ENCODE measurements at regions not wholly inside any gene's neighbourhood (a gene's known extent, or its start where the extent isn't known, plus 50 kb on each side); places are given as distances from the start of the nearest gene placed in this dataset.
"Not testable (repeated sequence)": the region's sequence is repeated elsewhere in the genome, so short reads cannot be mapped to it uniquely, and the experiment has no call there.

- H3K27me3 ChIP-seq (ENCODE audit: control insufficient read depth, insufficient read depth, low read length); intact Hi-C loops (cut with DNase I); DNase-seq; H3K36me3 ChIP-seq (ENCODE audit: control insufficient read depth in 2 of 3, insufficient read depth in 3 of 3, low read length in 3 of 3); H3K9ac ChIP-seq (ENCODE audit: low read length in 3 of 3); H3K4me1 ChIP-seq (ENCODE audit: control insufficient read depth in 2 of 3, insufficient read depth in 2 of 3, low read depth in 1 of 3, low read length in 3 of 3); H3K4me3 ChIP-seq (ENCODE audit: low read length in 3 of 3); H3K27ac ChIP-seq (ENCODE audit: low read depth in 2 of 2, low read length in 2 of 2); FAIRE-seq; H3K9me3 ChIP-seq (ENCODE audit: control insufficient read depth in 2 of 3, insufficient read depth in 1 of 3, low read length in 3 of 3): not testable (repeated sequence)
These were observed 224.6 kb upstream of the TBL1Y start for GRCh38 chrY:6685783-6686389.

GRCh38 chrY:6701558-6702161 lies 208.8 kb upstream of the TBL1Y start:
- H3K9me3 ChIP-seq (ENCODE audit: control insufficient read depth in 2 of 3, insufficient read depth in 1 of 3, low read length in 3 of 3); DNase-seq; intact Hi-C loops (cut with DNase I); H3K4me3 ChIP-seq (ENCODE audit: low read length in 3 of 3); H3K4me1 ChIP-seq (ENCODE audit: control insufficient read depth in 2 of 3, insufficient read depth in 2 of 3, low read depth in 1 of 3, low read length in 3 of 3); H3K27me3 ChIP-seq (ENCODE audit: control insufficient read depth, insufficient read depth, low read length); H3K36me3 ChIP-seq (ENCODE audit: control insufficient read depth in 2 of 3, insufficient read depth in 3 of 3, low read length in 3 of 3); FAIRE-seq; H3K9ac ChIP-seq (ENCODE audit: low read length in 3 of 3); H3K27ac ChIP-seq (ENCODE audit: low read depth in 2 of 2, low read length in 2 of 2): not testable (repeated sequence)

- H3K36me3 ChIP-seq (ENCODE audit: control insufficient read depth in 2 of 3, insufficient read depth in 3 of 3, low read length in 3 of 3); intact Hi-C loops (cut with DNase I); DNase-seq; FAIRE-seq; H3K9me3 ChIP-seq (ENCODE audit: control insufficient read depth in 2 of 3, insufficient read depth in 1 of 3, low read length in 3 of 3); H3K27me3 ChIP-seq (ENCODE audit: control insufficient read depth, insufficient read depth, low read length); H3K4me1 ChIP-seq (ENCODE audit: control insufficient read depth in 2 of 3, insufficient read depth in 2 of 3, low read depth in 1 of 3, low read length in 3 of 3); H3K27ac ChIP-seq (ENCODE audit: low read depth in 2 of 2, low read length in 2 of 2); H3K9ac ChIP-seq (ENCODE audit: low read length in 3 of 3); H3K4me3 ChIP-seq (ENCODE audit: low read length in 3 of 3): not testable (repeated sequence)
These were observed 189.1 kb upstream of the TBL1Y start for GRCh38 chrY:6721443-6721842.

- DNase-seq; H3K27ac ChIP-seq (ENCODE audit: low read depth in 2 of 2, low read length in 2 of 2); H3K9me3 ChIP-seq (ENCODE audit: control insufficient read depth in 2 of 3, insufficient read depth in 1 of 3, low read length in 3 of 3); H3K9ac ChIP-seq (ENCODE audit: low read length in 3 of 3); intact Hi-C loops (cut with DNase I); H3K4me3 ChIP-seq (ENCODE audit: low read length in 3 of 3); FAIRE-seq; H3K36me3 ChIP-seq (ENCODE audit: control insufficient read depth in 2 of 3, insufficient read depth in 3 of 3, low read length in 3 of 3); H3K4me1 ChIP-seq (ENCODE audit: control insufficient read depth in 2 of 3, insufficient read depth in 2 of 3, low read depth in 1 of 3, low read length in 3 of 3); H3K27me3 ChIP-seq (ENCODE audit: control insufficient read depth, insufficient read depth, low read length): not testable (repeated sequence)
These were observed 163.3 kb upstream of the TBL1Y start for GRCh38 chrY:6747210-6747609.

GRCh38 chrY:6782334-6782733 lies 128.2 kb upstream of the TBL1Y start:
- H3K27ac ChIP-seq (ENCODE audit: low read depth in 2 of 2, low read length in 2 of 2) = no peak overlapping the region
- no peak for TF ChIP-seq CTCF (IDR thresholded peaks at IDR 0.05; ENCODE audit: borderline replicate concordance, extremely low read depth, insufficient read depth)
- FAIRE-seq = no peak

More at GRCh38 chrY:6782334-6782733, 128.2 kb upstream of the TBL1Y start:
- H3K9me3 ChIP-seq (ENCODE audit: control insufficient read depth in 2 of 3, insufficient read depth in 1 of 3, low read length in 3 of 3) = no peaks in the 10 kb centered on the region
- H3K27me3 ChIP-seq (ENCODE audit: control insufficient read depth, insufficient read depth, low read length) = no peaks in the 10 kb centered on the region
- H3K4me3 ChIP-seq (ENCODE audit: low read length in 3 of 3) = no peak overlapping the region
- H3K36me3 ChIP-seq (ENCODE audit: control insufficient read depth in 2 of 3, insufficient read depth in 3 of 3, low read length in 3 of 3) = no peaks in the 10 kb centered on the region
- intact Hi-C loops (cut with DNase I) = no loop called here
- no peak overlapping the region for H3K9ac ChIP-seq (ENCODE audit: low read length in 3 of 3)
- no peak for DNase-seq
- no peaks in the 10 kb centered on the region for H3K4me1 ChIP-seq (ENCODE audit: control insufficient read depth in 2 of 3, insufficient read depth in 2 of 3, low read depth in 1 of 3, low read length in 3 of 3)

Data from kidney (tissue), 13 donors.